ENCODE measurements at regions not wholly inside any gene's neighbourhood (a gene's known extent, or its start where the extent isn't known, plus 50 kb on each side); places are given as distances from the start of the nearest gene placed in this dataset.
A peak's percentile ranks its signal among the peaks of the same experiment; 100 is the strongest.

GRCh38 chr7:124191713-124192112 is 158.8 kb upstream of the TMEM229A start:
- peaks cover 32% of the 10 kb centered on the region for H3K4me1 Mint-ChIP-seq
- no peak overlapping the region for H3K4me3 Mint-ChIP-seq

GRCh38 chr7:124191030-124191429 is 158.2 kb upstream of the TMEM229A start:
- DNase-seq (ENCODE audit: low spot score): no peak
- Histone ChIP-seq H3K79me2 (ENCODE audit: low read depth) (no peaks in the 10 kb centered on the region), H3K9me3 (ENCODE audit: low read depth) (no peaks in the 10 kb centered on the region), H3K36me3 (no peaks in the 10 kb centered on the region), H4K20me1 (ENCODE audit: low read depth) (no peaks in the 10 kb centered on the region), H3F3A (ENCODE audit: low read depth) (peaks cover 3% of the 10 kb centered on the region), H3K4me1 (peaks cover 16% of the 10 kb centered on the region), H3K4me2 (no peak overlapping the region), H3K9ac (no peak overlapping the region), H2AFZ (replicated peaks) (no peak overlapping the region), H3K27ac (no peak overlapping the region), H3K4me3 (no peak overlapping the region), H3K27me3 (no peaks in the 10 kb centered on the region)
- H3K4me3 Mint-ChIP-seq: no peak overlapping the region
- H3K4me1 Mint-ChIP-seq: peaks cover 32% of the 10 kb centered on the region
- no peak for TF ChIP-seq CTCF (IDR thresholded peaks at IDR 0.05)
- TF ChIP-seq EZH2 (IDR thresholded peaks at IDR 0.05): no peak
- no peak for TF ChIP-seq EZH2phosphoT487 (IDR thresholded peaks at IDR 0.05)
- peaks cover 4% of the 10 kb centered on the region for H3K27me3 Mint-ChIP-seq (ENCODE audit: insufficient read depth, low read depth)
- H3K36me3 Mint-ChIP-seq: no peaks in the 10 kb centered on the region
- no peaks in the 10 kb centered on the region for H3K9me3 Mint-ChIP-seq
- H3K27ac Mint-ChIP-seq: peak overlapping the region; percentile 87

More at GRCh38 chr7:124191713-124192112, 158.8 kb upstream of the TMEM229A start:
- H3K4me1 ChIP-seq: peaks cover 16% of the 10 kb centered on the region
- no peaks in the 10 kb centered on the region for H4K20me1 ChIP-seq (ENCODE audit: low read depth)
- H3K4me2 ChIP-seq: no peak overlapping the region
- H3K9me3 ChIP-seq (ENCODE audit: low read depth): no peaks in the 10 kb centered on the region
- no peak overlapping the region for H3K27ac Mint-ChIP-seq
- no peaks in the 10 kb centered on the region for H3K9me3 Mint-ChIP-seq
- H3K27me3 Mint-ChIP-seq (ENCODE audit: insufficient read depth, low read depth): peaks cover 4% of the 10 kb centered on the region
- no peaks in the 10 kb centered on the region for H3K36me3 Mint-ChIP-seq
- no peaks in the 10 kb centered on the region for H3K36me3 ChIP-seq
- H3K79me2 ChIP-seq (ENCODE audit: low read depth): no peaks in the 10 kb centered on the region
- H3K9ac ChIP-seq: no peak overlapping the region
- peaks cover 3% of the 10 kb centered on the region for H3F3A ChIP-seq (ENCODE audit: low read depth)
- no peak for TF ChIP-seq EZH2 (IDR thresholded peaks at IDR 0.05)
- TF ChIP-seq EZH2phosphoT487 (IDR thresholded peaks at IDR 0.05): no peak
- TF ChIP-seq CTCF (IDR thresholded peaks at IDR 0.05): no peak
- no peak overlapping the region for H2AFZ ChIP-seq (replicated peaks)
- no peak overlapping the region for H3K4me3 ChIP-seq
- H3K27me3 ChIP-seq: no peaks in the 10 kb centered on the region
- no peak for DNase-seq (ENCODE audit: low spot score)
- H3K27ac ChIP-seq: no peak overlapping the region

GRCh38 chr7:124188576-124188975 is 155.7 kb upstream of the TMEM229A start:
- no peaks in the 10 kb centered on the region for H3K36me3 ChIP-seq
- H3K27me3 ChIP-seq: no peaks in the 10 kb centered on the region
- no peak for TF ChIP-seq EZH2phosphoT487 (IDR thresholded peaks at IDR 0.05)
- no peak for TF ChIP-seq CTCF (IDR thresholded peaks at IDR 0.05)
- no peak for TF ChIP-seq EZH2 (IDR thresholded peaks at IDR 0.05)
- DNase-seq (ENCODE audit: low spot score): peak; percentile 28
- peaks cover 3% of the 10 kb centered on the region for H3F3A ChIP-seq (ENCODE audit: low read depth)
- H3K36me3 Mint-ChIP-seq: no peaks in the 10 kb centered on the region
- no peak overlapping the region for H2AFZ ChIP-seq (replicated peaks)
- H3K9me3 Mint-ChIP-seq: no peaks in the 10 kb centered on the region
- peaks cover 4% of the 10 kb centered on the region for H3K27me3 Mint-ChIP-seq (ENCODE audit: insufficient read depth, low read depth)
- no peak overlapping the region for H3K9ac ChIP-seq
- no peak overlapping the region for H3K4me3 Mint-ChIP-seq
- H3K79me2 ChIP-seq (ENCODE audit: low read depth): no peaks in the 10 kb centered on the region
- H3K9me3 ChIP-seq (ENCODE audit: low read depth): no peaks in the 10 kb centered on the region
- peak overlapping the region; percentile 21 for H3K4me2 ChIP-seq
- no peak overlapping the region for H3K4me3 ChIP-seq
- H4K20me1 ChIP-seq (ENCODE audit: low read depth): no peaks in the 10 kb centered on the region
- H3K4me1 Mint-ChIP-seq: peaks cover 32% of the 10 kb centered on the region
- no peak overlapping the region for H3K27ac ChIP-seq
- peaks cover 16% of the 10 kb centered on the region for H3K4me1 ChIP-seq
- peak overlapping the region; percentile 78 for H3K27ac Mint-ChIP-seq
